ENCODE measurements at regions not wholly inside any gene's neighbourhood (a gene's known extent, or its start where the extent isn't known, plus 50 kb on each side); places are given as distances from the start of the nearest gene placed in this dataset.

- TF ChIP-seq EZH2 (IDR thresholded peaks at IDR 0.05; ENCODE audit: borderline replicate concordance, insufficient read depth, low read depth, low read length, poor library complexity, severe bottlenecking) (no peak), CTCF (IDR thresholded peaks at IDR 0.05) (no peak)
Observed at GRCh38 chr1:228685081-228685660, 50.1 kb upstream of the RHOU start.

All from B cell (primary cell).